ENCODE measurements at regions not wholly inside any gene's neighbourhood (a gene's known extent, or its start where the extent isn't known, plus 50 kb on each side); places are given as distances from the start of the nearest gene placed in this dataset.

DNA sequence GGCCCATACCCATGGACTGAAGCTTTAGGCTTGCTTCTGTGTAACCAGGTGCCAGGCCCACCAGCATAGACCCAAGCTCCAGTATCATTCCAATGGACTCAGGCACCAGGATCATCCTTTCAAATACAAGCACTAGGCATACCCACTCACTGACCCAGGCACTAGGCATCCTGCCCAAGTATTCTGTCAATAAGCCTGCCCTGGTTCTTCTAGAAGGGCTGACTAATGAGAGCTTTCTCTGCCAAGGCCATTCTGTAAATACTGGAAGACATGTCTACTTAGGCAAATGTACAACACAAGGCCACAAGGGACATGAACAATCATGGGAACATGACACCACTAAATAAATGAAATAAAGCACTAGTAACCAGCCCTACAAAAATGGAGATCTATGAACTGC is 352.2 kb downstream of the FSCB start:
- DNase-seq = no peak
- H3K9me3 ChIP-seq (ENCODE audit: control insufficient read depth, low read depth, low read length) = peaks cover 4% of the 10 kb centered on the region
- no peak overlapping the region for H3K4me3 ChIP-seq (ENCODE audit: low read length)
- H3K36me3 ChIP-seq (ENCODE audit: control insufficient read depth, insufficient read depth, low read length) = no peaks in the 10 kb centered on the region
- no peak overlapping the region for H3K27ac ChIP-seq (ENCODE audit: low read length)
- no peaks in the 10 kb centered on the region for H3K27me3 ChIP-seq (ENCODE audit: control insufficient read depth, insufficient read depth, low read length)
- no peaks in the 10 kb centered on the region for H3K4me1 ChIP-seq (ENCODE audit: control insufficient read depth, insufficient read depth, low read length)

DNA sequence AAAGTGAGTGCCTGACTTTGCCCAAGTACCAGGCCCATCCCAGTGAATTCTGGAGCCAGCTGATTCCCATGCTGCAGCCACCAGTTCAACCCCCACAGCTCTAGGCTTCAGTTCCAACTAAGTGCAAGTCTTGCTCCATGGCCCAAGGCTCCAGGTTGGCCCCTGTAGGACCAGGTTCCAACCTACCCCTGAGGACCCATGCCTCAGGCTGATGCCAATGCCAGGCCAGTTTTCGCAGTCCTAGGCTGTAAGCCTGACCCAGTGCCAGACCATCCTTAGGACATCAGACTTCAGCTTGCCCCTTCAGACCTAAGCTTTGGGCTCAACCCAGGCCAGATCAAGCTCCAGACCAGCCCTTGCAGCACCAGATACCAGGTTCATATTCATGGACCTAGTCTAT is 352.6 kb downstream of the FSCB start:
- Histone ChIP-seq H3K27me3 (ENCODE audit: control insufficient read depth, insufficient read depth, low read length) (no peaks in the 10 kb centered on the region), H3K27ac (ENCODE audit: low read length) (no peak overlapping the region), H3K36me3 (ENCODE audit: control insufficient read depth, insufficient read depth, low read length) (no peaks in the 10 kb centered on the region), H3K4me3 (ENCODE audit: low read length) (no peak overlapping the region), H3K4me1 (ENCODE audit: control insufficient read depth, insufficient read depth, low read length) (no peaks in the 10 kb centered on the region), H3K9me3 (ENCODE audit: control insufficient read depth, low read depth, low read length) (peaks cover 4% of the 10 kb centered on the region)
- no peak for DNase-seq
- WGBS (ENCODE audit: insufficient coverage, low lambda C conversion rate) = no CpG with 5 or more reads among the region's 1 CpG

DNA sequence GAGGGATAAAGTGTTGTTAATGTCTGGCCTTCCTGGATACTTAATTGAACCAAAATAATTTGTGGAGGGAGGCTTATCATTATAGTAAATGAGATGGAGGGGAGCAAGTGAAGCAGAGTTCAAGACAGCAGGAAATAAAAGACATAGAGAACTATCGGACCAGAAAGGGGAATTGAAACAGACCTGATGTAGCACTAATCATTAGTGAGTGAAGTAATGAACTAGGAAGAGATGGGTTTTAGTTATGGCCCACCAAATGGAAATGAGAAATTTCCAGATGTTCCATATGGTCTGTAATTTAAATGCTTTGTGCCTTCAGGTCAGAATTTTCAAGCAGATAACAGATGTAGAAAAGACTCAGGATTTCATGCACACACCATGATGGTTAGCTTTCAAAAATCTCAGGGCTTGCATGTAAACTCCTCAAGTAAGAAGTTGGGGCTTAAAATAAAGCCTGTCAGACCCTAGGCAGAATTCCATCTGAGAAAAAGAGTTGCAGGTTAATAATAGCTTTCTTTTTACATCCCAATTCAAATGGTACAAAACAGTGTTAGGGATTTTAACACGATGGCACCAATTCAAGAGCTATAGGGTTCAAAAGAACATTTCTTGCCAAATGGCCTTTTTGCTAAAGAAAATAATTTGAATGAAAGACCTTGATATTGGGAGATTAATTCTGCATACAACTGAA is 355.8 kb downstream of the FSCB start:
- no peak for DNase-seq
- Histone ChIP-seq H3K4me3 (ENCODE audit: low read length) (no peak overlapping the region), H3K36me3 (ENCODE audit: control insufficient read depth, insufficient read depth, low read length) (no peaks in the 10 kb centered on the region), H3K4me1 (ENCODE audit: control insufficient read depth, insufficient read depth, low read length) (no peaks in the 10 kb centered on the region), H3K9me3 (ENCODE audit: control insufficient read depth, low read depth, low read length) (peaks cover 3% of the 10 kb centered on the region), H3K27ac (ENCODE audit: low read length) (no peak overlapping the region), H3K27me3 (ENCODE audit: control insufficient read depth, insufficient read depth, low read length) (no peaks in the 10 kb centered on the region)
- WGBS (ENCODE audit: insufficient coverage, low lambda C conversion rate) = 100% methylated on average over 1 of the region's 2 CpGs

DNA sequence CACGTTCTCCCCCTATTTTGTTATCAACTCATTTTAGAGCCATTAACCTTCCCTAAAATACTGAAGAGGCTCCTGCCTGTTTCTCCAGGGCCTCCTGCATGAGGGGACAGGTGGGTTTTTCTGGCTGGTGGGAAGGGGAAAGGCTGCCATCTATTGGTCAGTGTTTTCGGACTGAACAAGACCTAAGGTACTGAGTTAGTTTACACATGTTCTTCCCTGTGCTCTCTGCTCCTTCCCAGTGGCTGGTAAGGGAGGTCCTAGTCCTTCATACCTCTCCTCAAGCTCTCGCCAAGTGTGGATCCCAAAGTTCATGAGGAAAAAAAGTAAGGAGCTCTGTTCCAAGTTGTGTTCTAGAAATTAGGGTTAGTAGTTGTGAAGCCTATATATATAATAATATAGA is 357.5 kb downstream of the FSCB start:
- H3K4me1 ChIP-seq (ENCODE audit: control insufficient read depth, insufficient read depth, low read length) = no peaks in the 10 kb centered on the region
- H3K27ac ChIP-seq (ENCODE audit: low read length) = no peak overlapping the region
- no peaks in the 10 kb centered on the region for H3K27me3 ChIP-seq (ENCODE audit: control insufficient read depth, insufficient read depth, low read length)
- DNase-seq = peak; percentile 28 to 51
- H3K36me3 ChIP-seq (ENCODE audit: control insufficient read depth, insufficient read depth, low read length) = no peaks in the 10 kb centered on the region
- H3K9me3 ChIP-seq (ENCODE audit: control insufficient read depth, low read depth, low read length) = no peaks in the 10 kb centered on the region
- no CpG with 5 or more reads among the region's 3 CpGs for WGBS (ENCODE audit: insufficient coverage, low lambda C conversion rate)
- no peak overlapping the region for H3K4me3 ChIP-seq (ENCODE audit: low read length)

DNA sequence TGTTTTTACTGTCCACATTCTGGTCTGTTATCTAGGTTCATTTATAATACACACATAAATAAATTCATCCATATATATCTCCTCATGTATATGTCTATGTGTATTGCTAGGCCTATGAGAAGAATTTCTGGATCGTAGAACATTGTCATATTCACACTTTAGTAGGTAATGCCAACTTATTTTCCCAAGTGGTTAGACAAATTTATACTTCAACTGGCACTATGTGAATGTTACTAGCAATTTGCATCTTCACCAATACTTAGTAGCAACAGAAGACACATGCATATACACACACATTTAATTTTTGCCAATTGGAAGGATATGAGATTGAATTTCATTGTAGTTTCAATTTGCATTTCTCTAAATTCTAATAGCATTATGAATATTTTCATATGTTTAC is 365.1 kb downstream of the FSCB start:
- H3K9me3 ChIP-seq (ENCODE audit: control insufficient read depth, low read depth, low read length) = no peaks in the 10 kb centered on the region
- H3K27ac ChIP-seq (ENCODE audit: low read length) = no peak overlapping the region
- no peaks in the 10 kb centered on the region for H3K27me3 ChIP-seq (ENCODE audit: control insufficient read depth, insufficient read depth, low read length)
- no peak overlapping the region for H3K4me3 ChIP-seq (ENCODE audit: low read length)
- no CpG with 5 or more reads among the region's 1 CpG for WGBS (ENCODE audit: insufficient coverage, low lambda C conversion rate)
- H3K4me1 ChIP-seq (ENCODE audit: control insufficient read depth, insufficient read depth, low read length) = no peaks in the 10 kb centered on the region
- DNase-seq = no peak
- H3K36me3 ChIP-seq (ENCODE audit: control insufficient read depth, insufficient read depth, low read length) = no peaks in the 10 kb centered on the region

DNA sequence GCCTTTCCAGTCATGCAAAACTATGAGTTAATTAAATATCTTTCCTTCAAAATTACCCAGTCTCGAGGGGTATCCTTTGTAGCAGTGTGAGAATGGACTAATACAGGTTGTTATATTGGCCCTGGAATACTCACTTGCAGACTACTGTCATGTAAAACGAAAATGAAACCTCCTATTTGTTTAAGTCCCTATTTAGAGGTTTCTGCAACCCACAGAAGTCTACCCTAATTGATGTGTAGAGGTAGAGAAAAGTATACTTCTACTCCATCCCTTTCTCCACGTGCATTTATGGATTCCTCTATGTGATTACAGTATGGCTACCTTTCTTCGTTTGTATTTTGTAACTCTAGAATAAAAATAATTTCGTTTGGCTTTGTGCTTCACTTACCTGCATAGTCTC is 371.1 kb downstream of the FSCB start:
- 90% methylated on average over 2 of the region's 5 CpGs for WGBS (ENCODE audit: insufficient coverage, low lambda C conversion rate)
- Histone ChIP-seq H3K4me3 (ENCODE audit: low read length) (no peak overlapping the region), H3K4me1 (ENCODE audit: control insufficient read depth, insufficient read depth, low read length) (peaks cover 5% of the 10 kb centered on the region), H3K36me3 (ENCODE audit: control insufficient read depth, insufficient read depth, low read length) (no peaks in the 10 kb centered on the region), H3K27ac (ENCODE audit: low read length) (no peak overlapping the region), H3K9me3 (ENCODE audit: control insufficient read depth, low read depth, low read length) (no peaks in the 10 kb centered on the region), H3K27me3 (ENCODE audit: control insufficient read depth, insufficient read depth, low read length) (no peaks in the 10 kb centered on the region)
- DNase-seq = no peak

DNA sequence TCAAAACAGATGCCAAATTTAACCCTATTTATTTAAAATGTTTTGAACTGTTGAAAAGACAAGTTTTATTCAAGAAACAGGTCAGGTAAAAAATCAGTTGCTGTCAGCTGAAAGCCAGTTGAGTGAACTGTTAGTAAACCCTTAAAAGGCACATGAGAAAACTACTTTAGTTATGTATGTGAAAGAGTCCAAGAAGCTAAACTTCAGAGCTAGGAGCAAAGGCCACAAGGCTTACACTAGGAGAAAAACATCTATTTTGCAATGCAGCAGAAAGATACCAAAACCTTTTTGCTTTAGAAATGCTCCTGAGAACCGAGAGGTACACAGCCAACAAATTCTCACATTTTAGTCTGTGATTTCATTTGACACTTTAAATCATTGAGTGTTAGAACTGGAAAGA is 375.2 kb downstream of the FSCB start:
- peak overlapping the region; percentile 61 for H3K27ac ChIP-seq (ENCODE audit: low read length)
- H3K4me1 ChIP-seq (ENCODE audit: control insufficient read depth, insufficient read depth, low read length) = peaks cover 5% of the 10 kb centered on the region
- H3K4me3 ChIP-seq (ENCODE audit: low read length) = no peak overlapping the region
- no peaks in the 10 kb centered on the region for H3K9me3 ChIP-seq (ENCODE audit: control insufficient read depth, low read depth, low read length)
- 57% methylated on average over 1 of the region's 1 CpG for WGBS (ENCODE audit: insufficient coverage, low lambda C conversion rate)
- H3K36me3 ChIP-seq (ENCODE audit: control insufficient read depth, insufficient read depth, low read length) = no peaks in the 10 kb centered on the region
- DNase-seq = peak; percentile 57 to 74
- no peaks in the 10 kb centered on the region for H3K27me3 ChIP-seq (ENCODE audit: control insufficient read depth, insufficient read depth, low read length)

DNA sequence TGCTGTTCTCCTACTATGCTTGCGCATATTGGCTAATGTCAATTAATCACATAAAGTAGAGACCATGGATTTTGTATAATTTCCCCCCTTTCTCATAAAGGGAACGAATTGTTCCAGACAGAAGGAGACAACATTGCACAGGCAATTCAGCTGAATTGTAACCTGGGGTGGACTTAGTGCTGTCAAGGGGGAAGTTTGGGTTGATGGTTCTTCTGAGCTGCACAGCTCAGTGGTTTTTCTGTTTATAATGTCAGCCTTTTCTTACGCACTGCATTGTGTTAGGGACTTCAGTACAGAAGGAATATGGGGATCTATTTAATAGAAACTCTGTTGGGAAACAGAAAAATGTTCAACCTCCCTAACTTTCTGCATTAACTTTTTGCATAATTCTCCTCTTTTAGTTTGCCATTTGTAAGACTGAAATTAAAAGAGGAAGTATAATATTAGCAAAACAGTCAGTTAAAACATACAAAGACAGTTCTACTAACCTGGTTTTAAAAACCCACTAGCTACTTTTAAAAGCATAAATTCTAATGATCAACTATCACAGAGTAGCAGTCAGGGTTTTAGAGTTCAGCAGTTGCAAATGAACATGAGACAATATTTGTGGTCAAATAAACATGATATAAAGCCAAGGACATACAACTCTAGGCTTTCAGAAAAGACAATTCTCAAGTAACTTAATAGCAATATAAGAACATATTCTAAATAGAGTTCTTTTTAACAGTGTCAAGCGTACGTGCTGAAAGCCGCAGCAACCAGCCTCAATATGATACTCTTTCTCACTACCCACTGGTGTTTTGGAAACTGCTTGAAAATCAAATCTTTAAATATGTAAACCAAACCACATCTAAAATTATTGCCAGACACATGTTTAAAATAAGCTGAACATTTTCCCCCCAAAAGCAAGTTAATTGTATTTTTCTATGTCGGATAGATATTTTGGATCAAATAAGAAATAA is 393.0 kb downstream of the FSCB start:
- WGBS (ENCODE audit: insufficient coverage, low lambda C conversion rate) = 100% methylated on average over 1 of the region's 7 CpGs
- Histone ChIP-seq H3K4me1 (ENCODE audit: control insufficient read depth, insufficient read depth, low read length) (no peaks in the 10 kb centered on the region), H3K27me3 (ENCODE audit: control insufficient read depth, insufficient read depth, low read length) (no peaks in the 10 kb centered on the region), H3K4me3 (ENCODE audit: low read length) (no peak overlapping the region), H3K27ac (ENCODE audit: low read length) (no peak overlapping the region), H3K9me3 (ENCODE audit: control insufficient read depth, low read depth, low read length) (no peaks in the 10 kb centered on the region), H3K36me3 (ENCODE audit: control insufficient read depth, insufficient read depth, low read length) (no peaks in the 10 kb centered on the region)
- DNase-seq = no peak

DNA sequence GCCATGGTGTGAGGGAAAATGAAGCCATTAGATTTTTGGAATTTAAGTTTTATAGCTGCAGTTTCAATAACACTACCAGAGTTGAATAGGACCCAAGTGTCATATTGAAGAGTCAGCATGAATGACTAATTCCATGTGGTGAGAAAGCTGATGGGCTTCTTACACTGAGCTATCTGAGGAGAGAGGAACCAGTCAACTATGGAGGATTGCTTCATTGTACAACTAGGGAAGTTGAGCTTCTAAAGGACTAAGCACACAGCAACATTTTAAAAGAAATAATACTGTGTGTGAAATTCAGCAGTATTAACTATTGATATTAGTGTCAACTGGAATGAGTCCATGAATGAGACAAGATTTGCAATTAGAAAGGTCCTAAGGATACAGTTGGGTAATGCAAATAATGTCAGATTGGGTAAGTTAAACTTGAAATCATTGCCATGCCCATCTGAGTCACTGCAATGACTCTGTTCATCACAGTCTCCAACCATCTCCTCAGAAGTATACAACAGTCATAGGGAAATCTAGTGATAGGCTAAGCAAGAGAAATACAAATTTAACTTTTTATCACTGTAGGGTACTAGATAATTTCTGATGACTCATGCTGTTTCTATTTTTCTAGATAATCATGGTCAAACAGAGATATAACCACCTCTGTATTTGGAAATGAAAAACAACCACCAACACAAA is 394.2 kb downstream of the FSCB start:
- Histone ChIP-seq H3K27ac (ENCODE audit: low read length) (no peak overlapping the region), H3K9me3 (ENCODE audit: control insufficient read depth, low read depth, low read length) (no peaks in the 10 kb centered on the region), H3K27me3 (ENCODE audit: control insufficient read depth, insufficient read depth, low read length) (no peaks in the 10 kb centered on the region), H3K4me3 (ENCODE audit: low read length) (no peak overlapping the region), H3K4me1 (ENCODE audit: control insufficient read depth, insufficient read depth, low read length) (no peaks in the 10 kb centered on the region), H3K36me3 (ENCODE audit: control insufficient read depth, insufficient read depth, low read length) (no peaks in the 10 kb centered on the region)
- no peak for DNase-seq

DNA sequence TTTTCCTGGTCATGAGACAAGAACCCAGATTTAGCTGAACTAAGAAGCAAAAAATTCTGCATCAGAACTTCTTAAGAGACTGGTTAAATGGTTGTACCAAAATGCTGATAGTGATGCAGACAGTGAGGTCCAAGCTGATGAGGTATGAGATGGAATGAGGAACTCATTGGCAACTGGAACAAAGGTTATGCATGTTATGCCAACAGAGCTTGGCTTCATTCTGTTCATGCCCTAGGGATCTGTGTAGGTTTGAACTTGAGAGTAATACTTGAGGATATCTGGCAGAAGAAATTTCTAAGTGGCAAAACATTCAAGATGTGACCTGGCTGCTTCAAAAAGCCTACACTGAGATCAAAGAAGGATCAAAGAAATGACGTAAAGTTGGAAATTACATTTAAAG is 398.0 kb downstream of the FSCB start:
- Histone ChIP-seq H3K36me3 (ENCODE audit: control insufficient read depth, insufficient read depth, low read length) (no peaks in the 10 kb centered on the region), H3K4me1 (ENCODE audit: control insufficient read depth, insufficient read depth, low read length) (no peaks in the 10 kb centered on the region), H3K27me3 (ENCODE audit: control insufficient read depth, insufficient read depth, low read length) (no peaks in the 10 kb centered on the region), H3K9me3 (ENCODE audit: control insufficient read depth, low read depth, low read length) (no peaks in the 10 kb centered on the region), H3K27ac (ENCODE audit: low read length) (no peak overlapping the region), H3K4me3 (ENCODE audit: low read length) (no peak overlapping the region)
- no peak for DNase-seq
- 100% methylated on average over 1 of the region's 1 CpG for WGBS (ENCODE audit: insufficient coverage, low lambda C conversion rate)

Data from large intestine (tissue), 3 donors.